HG02798 (cell line): ENCODE measurements at regions not wholly inside any gene's neighbourhood (a gene's known extent, or its start where the extent isn't known, plus 50 kb on each side); places are given as distances from the start of the nearest gene placed in this dataset.
"Not testable (repeated sequence)": the region's sequence is repeated elsewhere in the genome, so short reads cannot be mapped to it uniquely, and the experiment has no call there.

Experiments used
- ATAC-seq: cut with Tn5 transposase; IDR thresholded peaks from one replicate; pipeline ENCODE4 v1.9.1; 2021; ENCODE audit warnings: mild to moderate bottlenecking; ENCODE audit not compliant: unreplicated experiment, poor library complexity

GRCh38 chr21:28078126-28078525 is 914.6 kb downstream of the LTN1 start:
- ATAC-seq = no peak

- no peak for ATAC-seq
These were observed 918.0 kb downstream of the LTN1 start for GRCh38 chr21:28074676-28075075.

- ATAC-seq = no peak
These were observed 920.1 kb downstream of the LTN1 start for GRCh38 chr21:28072601-28073000.

GRCh38 chr21:28069450-28069923 is 923.2 kb downstream of the LTN1 start:
- ATAC-seq = no peak

- ATAC-seq = no peak
These were observed 924.0 kb downstream of the LTN1 start for GRCh38 chr21:28068455-28069358.

GRCh38 chr21:28066596-28067387 is 925.9 kb downstream of the LTN1 start:
- ATAC-seq = no peak

- ATAC-seq = no peak
These were observed 926.6 kb downstream of the LTN1 start for GRCh38 chr21:28066076-28066475.

- no peak for ATAC-seq
These were observed 929.1 kb downstream of the LTN1 start for GRCh38 chr21:28063241-28064216.

- not testable (repeated sequence) for ATAC-seq
These were observed 939.7 kb downstream of the LTN1 start for GRCh38 chr21:28052956-28053355.

- not testable (repeated sequence) for ATAC-seq
These were observed 941.0 kb downstream of the LTN1 start for GRCh38 chr21:28051649-28052048.

- ATAC-seq = not testable (repeated sequence)
These were observed 957.0 kb downstream of the LTN1 start for GRCh38 chr21:28035692-28036091.

- ATAC-seq = not testable (repeated sequence)
These were observed 957.8 kb downstream of the LTN1 start for GRCh38 chr21:28034916-28035315.

GRCh38 chr21:28034334-28034733 is 958.3 kb downstream of the LTN1 start:
- ATAC-seq = not testable (repeated sequence)

GRCh38 chr21:28032652-28033051 is 960.0 kb downstream of the LTN1 start:
- not testable (repeated sequence) for ATAC-seq

GRCh38 chr21:28031066-28031465 is 961.6 kb downstream of the LTN1 start:
- ATAC-seq = not testable (repeated sequence)

GRCh38 chr21:28025111-28025510 is 967.6 kb downstream of the LTN1 start:
- ATAC-seq = no peak

GRCh38 chr21:28018741-28019669 is 973.7 kb downstream of the LTN1 start:
- ATAC-seq = peak; percentile 79

GRCh38 chr21:28018213-28018612 is 974.5 kb downstream of the LTN1 start:
- no peak for ATAC-seq

- ATAC-seq = no peak
These were observed 976.1 kb downstream of the LTN1 start for GRCh38 chr21:28016571-28016970.
